Activated CD8-positive, alpha-beta memory T cell treated with anti-CD3 and anti-CD28 coated beads, Interleukin-2, amount 50 U/mL, for 24 hours (primary cell): ENCODE measurements at regions not wholly inside any gene's neighbourhood (a gene's known extent, or its start where the extent isn't known, plus 50 kb on each side); places are given as distances from the start of the nearest gene placed in this dataset.

Experiments
- DNase-seq: peaks from one replicate; pipeline ENCODE4 v3.0.0-alpha.2; 2020; ENCODE audit errors: extremely low read depth

GRCh38 chr11:104655066-104655465, 243.2 kb downstream of the CASP12 start:
- DNase-seq: no peak

- no peak for DNase-seq
Measured at GRCh38 chr11:104654181-104654813, 244.0 kb downstream of the CASP12 start.

- DNase-seq: no peak
Measured at GRCh38 chr11:104653407-104653806, 244.9 kb downstream of the CASP12 start.

GRCh38 chr11:104652996-104653395, 245.3 kb downstream of the CASP12 start:
- DNase-seq: no peak

- no peak for DNase-seq
Measured at GRCh38 chr11:104650234-104650633, 248.0 kb downstream of the CASP12 start.

- DNase-seq: no peak
Measured at GRCh38 chr11:104649002-104649401, 249.3 kb downstream of the CASP12 start.

GRCh38 chr11:104645261-104646222, 252.7 kb downstream of the CASP12 start:
- no peak for DNase-seq

GRCh38 chr11:104637662-104638170, 260.5 kb downstream of the CASP12 start:
- no peak for DNase-seq

GRCh38 chr11:104633226-104633625, 265.0 kb downstream of the CASP12 start:
- no peak for DNase-seq

GRCh38 chr11:104630352-104630751, 267.9 kb downstream of the CASP12 start:
- no peak for DNase-seq

- DNase-seq: no peak
Measured at GRCh38 chr11:104625246-104625645, 273.0 kb downstream of the CASP12 start.

- no peak for DNase-seq
Measured at GRCh38 chr11:104624021-104624420, 274.2 kb downstream of the CASP12 start.

GRCh38 chr11:104623518-104623917, 274.7 kb downstream of the CASP12 start:
- no peak for DNase-seq

- DNase-seq: no peak
Measured at GRCh38 chr11:104620991-104621390, 277.3 kb downstream of the CASP12 start.

GRCh38 chr11:104619751-104620150, 278.5 kb downstream of the CASP12 start:
- no peak for DNase-seq

- no peak for DNase-seq
Measured at GRCh38 chr11:104618954-104619353, 279.3 kb downstream of the CASP12 start.

GRCh38 chr11:104614961-104615360, 283.3 kb downstream of the CASP12 start:
- no peak for DNase-seq

GRCh38 chr11:104614117-104614680, 284.1 kb downstream of the CASP12 start:
- no peak for DNase-seq

GRCh38 chr11:104610635-104611034, 287.6 kb downstream of the CASP12 start:
- no peak for DNase-seq

GRCh38 chr11:104609311-104610085, 288.8 kb downstream of the CASP12 start:
- DNase-seq: no peak

- DNase-seq: no peak
Measured at GRCh38 chr11:104602643-104603042, 295.6 kb downstream of the CASP12 start.
